ENCODE measurements at regions not wholly inside any gene's neighbourhood (a gene's known extent, or its start where the extent isn't known, plus 50 kb on each side); places are given as distances from the start of the nearest gene placed in this dataset.

DNA sequence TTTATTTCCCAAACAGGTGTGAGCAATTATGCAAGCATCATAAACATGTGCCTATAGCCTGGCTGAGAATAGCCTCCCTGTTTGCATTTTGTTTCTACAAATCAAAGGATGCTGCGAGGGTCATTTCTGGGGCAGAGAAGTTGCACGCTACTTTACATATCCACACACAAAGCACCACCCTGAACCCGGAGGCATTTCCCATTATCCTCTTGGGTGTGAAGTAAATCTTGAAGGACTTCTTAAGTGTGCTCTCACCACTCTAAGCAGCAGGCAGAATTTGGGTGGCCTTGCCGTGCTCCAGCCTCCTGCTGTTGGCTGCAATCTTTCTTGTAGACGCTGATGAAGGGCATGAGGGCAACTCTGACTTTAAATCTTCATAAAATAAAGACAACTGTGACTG, 124.0 kb upstream of the TLE4 start:
- Histone ChIP-seq H3K4me1 (no peaks in the 10 kb centered on the region), H3K27ac (no peak overlapping the region), H3K4me2 (ENCODE audit: low read length) (no peak overlapping the region), H3K79me2 (no peaks in the 10 kb centered on the region), H3K9ac (no peak overlapping the region), H3K4me3 (ENCODE audit: low read depth, low read length) (no peak overlapping the region), H3K27me3 (ENCODE audit: control insufficient read depth, insufficient read depth, low read length) (no peaks in the 10 kb centered on the region), H2AFZ (no peak overlapping the region), H3K9me3 (ENCODE audit: control insufficient read depth, low read length) (no peaks in the 10 kb centered on the region), H3K36me3 (ENCODE audit: control insufficient read depth, insufficient read depth, low read length) (no peaks in the 10 kb centered on the region)
- TF ChIP-seq, protein P1, sequence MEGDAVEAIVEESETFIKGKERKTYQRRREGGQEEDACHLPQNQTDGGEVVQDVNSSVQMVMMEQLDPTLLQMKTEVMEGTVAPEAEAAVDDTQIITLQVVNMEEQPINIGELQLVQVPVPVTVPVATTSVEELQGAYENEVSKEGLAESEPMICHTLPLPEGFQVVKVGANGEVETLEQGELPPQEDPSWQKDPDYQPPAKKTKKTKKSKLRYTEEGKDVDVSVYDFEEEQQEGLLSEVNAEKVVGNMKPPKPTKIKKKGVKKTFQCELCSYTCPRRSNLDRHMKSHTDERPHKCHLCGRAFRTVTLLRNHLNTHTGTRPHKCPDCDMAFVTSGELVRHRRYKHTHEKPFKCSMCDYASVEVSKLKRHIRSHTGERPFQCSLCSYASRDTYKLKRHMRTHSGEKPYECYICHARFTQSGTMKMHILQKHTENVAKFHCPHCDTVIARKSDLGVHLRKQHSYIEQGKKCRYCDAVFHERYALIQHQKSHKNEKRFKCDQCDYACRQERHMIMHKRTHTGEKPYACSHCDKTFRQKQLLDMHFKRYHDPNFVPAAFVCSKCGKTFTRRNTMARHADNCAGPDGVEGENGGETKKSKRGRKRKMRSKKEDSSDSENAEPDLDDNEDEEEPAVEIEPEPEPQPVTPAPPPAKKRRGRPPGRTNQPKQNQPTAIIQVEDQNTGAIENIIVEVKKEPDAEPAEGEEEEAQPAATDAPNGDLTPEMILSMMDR (IDR thresholded peaks at IDR 0.05) = no peak

- H3K9me3 ChIP-seq (ENCODE audit: control insufficient read depth, low read length) = no peaks in the 10 kb centered on the region
- no peak overlapping the region for H3K9ac ChIP-seq
- no peak overlapping the region for H3K4me3 ChIP-seq (ENCODE audit: low read depth, low read length)
- no peaks in the 10 kb centered on the region for H3K4me1 ChIP-seq
- TF ChIP-seq, protein P1 (IDR thresholded peaks at IDR 0.05) = no peak
- no peak overlapping the region for H2AFZ ChIP-seq
- no peak overlapping the region for H3K4me2 ChIP-seq (ENCODE audit: low read length)
- H3K79me2 ChIP-seq = no peaks in the 10 kb centered on the region
- no peak overlapping the region for H3K27ac ChIP-seq
- no peaks in the 10 kb centered on the region for H3K36me3 ChIP-seq (ENCODE audit: control insufficient read depth, insufficient read depth, low read length)
- H3K27me3 ChIP-seq (ENCODE audit: control insufficient read depth, insufficient read depth, low read length) = no peaks in the 10 kb centered on the region
These were observed 119.5 kb upstream of the TLE4 start for GRCh38 chr9:79452265-79452664.

- Histone ChIP-seq H3K9me3 (ENCODE audit: control insufficient read depth, low read length) (no peaks in the 10 kb centered on the region), H3K36me3 (ENCODE audit: control insufficient read depth, insufficient read depth, low read length) (no peaks in the 10 kb centered on the region), H3K9ac (no peak overlapping the region), H3K27ac (no peak overlapping the region), H3K4me3 (ENCODE audit: low read depth, low read length) (no peak overlapping the region), H3K4me2 (ENCODE audit: low read length) (no peak overlapping the region), H2AFZ (no peak overlapping the region), H3K27me3 (ENCODE audit: control insufficient read depth, insufficient read depth, low read length) (no peaks in the 10 kb centered on the region), H3K4me1 (no peaks in the 10 kb centered on the region), H3K79me2 (no peaks in the 10 kb centered on the region)
- TF ChIP-seq, protein P1 (IDR thresholded peaks at IDR 0.05) = no peak
These were observed 110.1 kb upstream of the TLE4 start for GRCh38 chr9:79461712-79462111.

DNA sequence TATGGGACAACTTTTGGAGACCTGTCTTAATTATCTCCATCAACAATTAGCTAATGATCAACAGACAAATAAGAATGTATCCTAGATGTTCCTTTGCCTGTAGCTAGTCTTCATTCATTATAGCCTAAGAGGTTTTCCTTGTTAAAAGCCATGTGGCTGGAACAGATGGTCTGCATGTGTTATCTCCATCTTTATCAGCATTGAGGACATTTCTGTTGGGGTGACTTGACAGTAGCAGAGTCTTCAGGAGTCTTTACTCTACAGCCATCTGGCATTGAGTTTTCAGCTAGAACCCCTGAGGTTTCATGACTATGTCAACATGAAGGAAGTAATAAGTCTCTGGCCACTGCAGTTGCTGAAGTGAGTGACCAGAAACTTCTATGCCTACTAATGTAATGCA, 106.6 kb upstream of the TLE4 start:
- Histone ChIP-seq H3K27ac (no peak overlapping the region), H3K79me2 (no peaks in the 10 kb centered on the region), H3K9ac (no peak overlapping the region), H3K9me3 (ENCODE audit: control insufficient read depth, low read length) (no peaks in the 10 kb centered on the region), H3K4me1 (no peaks in the 10 kb centered on the region), H3K4me2 (ENCODE audit: low read length) (no peak overlapping the region), H3K4me3 (ENCODE audit: low read depth, low read length) (no peak overlapping the region), H3K36me3 (ENCODE audit: control insufficient read depth, insufficient read depth, low read length) (no peaks in the 10 kb centered on the region), H2AFZ (no peak overlapping the region), H3K27me3 (ENCODE audit: control insufficient read depth, insufficient read depth, low read length) (no peaks in the 10 kb centered on the region)
- TF ChIP-seq, protein P1 (IDR thresholded peaks at IDR 0.05) = no peak

GRCh38 chr9:79469164-79469563, 102.6 kb upstream of the TLE4 start:
- Histone ChIP-seq H3K27me3 (ENCODE audit: control insufficient read depth, insufficient read depth, low read length) (no peaks in the 10 kb centered on the region), H3K9me3 (ENCODE audit: control insufficient read depth, low read length) (no peaks in the 10 kb centered on the region), H3K4me1 (no peaks in the 10 kb centered on the region), H3K36me3 (ENCODE audit: control insufficient read depth, insufficient read depth, low read length) (no peaks in the 10 kb centered on the region), H3K79me2 (no peaks in the 10 kb centered on the region), H3K9ac (no peak overlapping the region), H3K27ac (no peak overlapping the region), H3K4me3 (ENCODE audit: low read depth, low read length) (no peak overlapping the region), H3K4me2 (ENCODE audit: low read length) (no peak overlapping the region), H2AFZ (no peak overlapping the region)
- TF ChIP-seq, protein P1 (IDR thresholded peaks at IDR 0.05) = no peak
